GM19455 (cell line): ENCODE measurements at regions not wholly inside any gene's neighbourhood (a gene's known extent, or its start where the extent isn't known, plus 50 kb on each side); places are given as distances from the start of the nearest gene placed in this dataset.

Experiments used
- ATAC-seq: cut with Tn5 transposase; IDR thresholded peaks from one replicate; pipeline ENCODE4 v1.9.1; 2021; ENCODE audit not compliant: unreplicated experiment

DNA sequence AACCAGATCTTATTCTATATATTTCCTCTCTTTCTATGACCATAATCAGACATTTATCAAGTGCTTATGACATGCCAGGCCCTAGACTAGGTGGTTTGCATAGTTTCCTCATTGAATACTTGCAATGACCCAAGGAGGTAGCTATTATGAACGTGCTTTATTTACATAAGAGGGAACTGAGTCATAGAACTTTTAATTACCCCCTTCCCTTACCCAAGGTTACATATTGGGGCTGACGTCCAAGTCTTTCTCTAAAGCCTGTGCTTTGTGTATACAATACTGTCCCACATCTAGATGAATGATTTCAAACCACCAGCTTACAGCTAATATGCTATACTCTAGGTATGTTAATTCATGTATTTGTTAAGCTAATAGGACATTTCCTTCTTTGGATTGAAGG is 91.9 kb upstream of the NPY start:
- no peak for ATAC-seq

DNA sequence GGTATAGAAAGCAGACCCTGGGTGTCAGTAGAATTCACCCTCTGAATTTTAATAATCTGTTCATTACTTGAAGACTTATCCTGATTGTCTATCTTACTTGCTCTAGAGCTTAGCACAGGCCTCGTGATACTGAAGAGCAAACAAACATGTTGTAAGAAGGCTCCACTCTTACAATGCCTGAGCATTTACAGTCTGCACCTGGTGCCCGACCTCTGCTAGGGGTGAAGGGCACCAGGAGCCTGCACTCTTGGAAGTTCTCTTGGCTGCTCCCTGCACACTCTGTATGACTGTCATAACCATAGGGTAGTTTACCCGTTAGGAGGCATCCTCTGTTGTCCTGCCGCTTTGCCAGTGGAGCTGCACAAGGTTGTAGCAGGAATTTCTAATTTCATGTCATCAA is 91.3 kb upstream of the NPY start:
- no peak for ATAC-seq

DNA sequence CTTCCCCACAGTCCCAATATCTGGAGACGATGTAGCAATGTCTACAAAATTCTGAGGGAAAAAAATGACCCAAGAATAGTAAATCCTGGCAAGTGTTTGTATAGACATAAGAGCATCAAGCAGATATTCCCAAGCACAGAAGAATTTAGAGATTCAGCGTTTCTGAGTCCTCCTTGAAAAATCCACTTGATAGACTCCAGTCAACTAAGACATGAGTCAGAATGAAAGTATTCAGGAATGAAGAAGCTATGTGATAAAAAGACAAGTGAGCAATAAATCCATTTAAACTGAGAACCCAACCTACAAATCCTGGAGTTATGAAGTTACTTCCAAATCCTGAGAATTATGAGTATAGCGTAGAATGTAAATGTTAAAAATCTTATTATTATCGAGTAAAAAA is 86.1 kb upstream of the NPY start:
- ATAC-seq = no peak

DNA sequence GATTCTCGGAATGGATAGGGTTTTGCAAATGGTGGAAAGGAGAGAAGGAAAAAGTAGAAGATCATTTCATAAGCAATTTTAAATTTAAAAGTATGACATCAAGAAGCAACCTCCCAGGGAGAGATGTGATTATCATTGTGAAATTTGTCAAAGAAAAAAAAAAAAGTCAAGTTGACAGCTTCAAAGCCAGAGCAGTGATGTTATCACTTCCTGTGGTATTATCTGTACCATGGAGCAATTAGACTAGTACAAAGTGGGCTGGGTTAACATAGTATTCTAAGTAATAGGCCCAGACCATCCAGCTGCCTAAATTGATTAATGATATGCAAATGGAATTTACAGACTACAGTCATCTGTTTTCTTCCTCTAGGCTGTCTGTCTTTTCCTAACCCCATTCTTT is 84.0 kb upstream of the NPY start:
- no peak for ATAC-seq

DNA sequence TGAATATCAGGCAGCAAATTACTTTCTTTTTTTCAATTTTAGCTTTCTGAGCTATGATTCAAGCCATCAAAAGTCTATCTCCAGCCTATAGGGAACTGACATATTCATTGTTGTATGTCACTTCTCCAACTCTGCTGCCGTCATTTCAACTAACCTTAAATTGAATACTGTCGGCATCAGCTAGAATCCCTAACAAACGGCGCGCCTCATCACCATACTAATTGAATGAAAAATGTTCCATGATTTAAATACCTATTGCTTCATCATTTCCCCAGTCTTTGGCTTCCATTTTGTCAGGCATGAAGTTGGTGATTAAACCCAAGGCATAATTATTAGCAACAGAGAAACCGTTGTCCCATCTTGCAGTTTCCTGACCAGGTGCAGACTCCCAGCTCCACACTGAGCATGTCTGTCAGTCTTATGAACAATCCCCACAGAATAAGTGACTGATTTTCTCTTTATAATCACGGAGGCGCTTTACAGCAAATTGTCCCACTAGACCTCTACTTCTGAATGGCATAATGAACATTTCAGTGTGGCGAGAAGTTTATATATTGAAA is 83.5 kb upstream of the NPY start:
- no peak for ATAC-seq

DNA sequence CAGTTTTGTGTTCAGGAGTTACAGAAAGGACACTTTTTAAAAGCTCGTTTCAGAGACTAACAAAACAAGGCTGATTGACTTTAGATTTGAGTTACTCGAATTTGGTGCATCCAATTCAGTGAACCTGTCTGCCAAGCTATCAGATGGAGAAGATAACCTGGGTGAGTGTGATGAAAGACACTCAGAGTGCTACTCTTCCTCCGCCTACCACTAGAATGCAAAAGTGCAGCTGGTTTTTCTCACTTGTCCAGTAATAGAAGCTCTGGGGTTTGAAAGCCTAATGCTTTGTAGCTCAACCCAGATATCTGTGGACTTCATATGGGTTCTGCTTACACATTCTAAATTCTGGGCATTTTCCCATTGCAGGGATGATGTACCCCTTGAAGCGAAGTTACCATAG is 82.8 kb upstream of the NPY start:
- ATAC-seq = no peak

DNA sequence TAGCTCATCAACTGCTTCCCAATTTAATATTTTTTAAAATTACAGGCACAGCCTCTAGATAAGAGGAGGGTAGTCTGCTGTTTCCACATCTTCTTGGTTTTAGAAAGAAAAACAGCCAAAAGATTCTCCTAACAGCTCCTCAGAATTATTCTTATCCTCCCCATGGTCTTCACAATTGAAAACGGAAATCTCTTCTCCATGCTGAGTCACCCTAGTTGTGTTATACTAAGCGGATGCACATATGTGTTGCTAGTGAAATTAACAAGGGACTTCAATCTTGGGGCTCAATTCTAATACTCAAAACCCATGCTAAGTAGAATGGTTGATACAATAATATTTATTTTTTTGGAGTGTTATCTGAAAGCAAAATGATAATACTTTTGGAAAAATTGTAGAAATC is 71.9 kb upstream of the NPY start:
- ATAC-seq = no peak

DNA sequence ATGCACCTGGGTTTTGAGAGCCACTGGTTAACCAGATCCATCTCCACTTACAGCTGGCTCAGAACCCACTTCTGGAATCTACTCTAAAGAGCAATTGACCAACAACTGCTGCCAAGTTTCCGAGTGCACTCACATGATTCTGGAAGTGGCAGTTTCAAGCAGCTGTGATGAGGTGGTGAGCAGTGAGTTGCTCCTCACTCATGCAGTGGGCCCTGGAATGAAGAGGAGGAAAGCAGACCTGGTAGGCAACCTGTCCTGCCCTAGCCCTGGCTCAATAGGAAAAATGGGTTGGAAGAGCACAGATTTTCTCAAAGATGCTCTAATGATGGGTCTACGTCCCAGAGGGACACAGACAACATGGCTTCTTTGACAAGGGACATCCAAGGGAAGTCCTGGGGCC is 70.7 kb upstream of the NPY start:
- no peak for ATAC-seq

DNA sequence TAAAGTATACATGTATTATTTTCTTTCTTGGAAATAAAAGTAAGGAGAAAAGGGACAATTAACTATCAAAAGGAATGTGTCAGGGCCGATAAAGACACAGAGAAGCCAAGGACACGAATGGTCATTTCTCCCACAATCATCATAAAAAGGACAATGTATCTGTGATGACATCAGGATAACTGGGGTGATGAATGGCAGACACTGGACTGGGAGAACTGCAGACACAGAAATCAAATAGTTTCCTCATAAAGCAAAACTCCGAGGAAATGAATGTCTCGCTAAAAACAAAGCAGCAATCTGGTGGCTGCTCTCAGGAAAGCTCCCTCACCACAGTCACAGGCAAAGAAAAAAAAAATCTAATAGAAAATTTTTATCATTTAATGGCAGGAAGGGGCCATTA is 69.3 kb upstream of the NPY start:
- ATAC-seq = no peak

DNA sequence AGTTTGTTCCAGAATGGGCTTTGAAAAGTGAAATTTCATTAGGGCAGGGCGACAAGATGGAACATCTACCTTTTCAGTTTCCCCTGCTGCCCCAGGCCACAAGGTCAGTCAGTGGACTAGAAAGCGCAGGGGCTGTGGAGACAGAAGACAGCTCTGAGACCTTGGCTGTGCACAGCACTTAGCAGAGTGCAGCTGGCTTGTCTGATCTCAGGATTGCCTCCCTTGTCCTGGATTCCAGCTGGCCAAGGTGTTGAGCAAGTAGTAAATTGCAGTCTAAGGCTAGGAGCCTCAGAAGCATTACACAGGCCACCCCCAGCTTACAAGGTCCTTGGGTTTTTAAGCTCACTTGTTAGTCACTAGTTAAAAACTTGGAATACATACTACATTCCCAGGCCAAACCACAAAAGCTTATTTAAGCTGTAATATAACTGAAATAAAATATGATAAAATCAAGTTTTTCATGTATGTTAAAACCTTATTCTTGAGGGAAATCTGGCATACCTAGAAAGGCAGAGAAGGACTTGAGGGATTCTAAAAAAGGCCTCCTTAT is 67.3 kb upstream of the NPY start:
- ATAC-seq = no peak

DNA sequence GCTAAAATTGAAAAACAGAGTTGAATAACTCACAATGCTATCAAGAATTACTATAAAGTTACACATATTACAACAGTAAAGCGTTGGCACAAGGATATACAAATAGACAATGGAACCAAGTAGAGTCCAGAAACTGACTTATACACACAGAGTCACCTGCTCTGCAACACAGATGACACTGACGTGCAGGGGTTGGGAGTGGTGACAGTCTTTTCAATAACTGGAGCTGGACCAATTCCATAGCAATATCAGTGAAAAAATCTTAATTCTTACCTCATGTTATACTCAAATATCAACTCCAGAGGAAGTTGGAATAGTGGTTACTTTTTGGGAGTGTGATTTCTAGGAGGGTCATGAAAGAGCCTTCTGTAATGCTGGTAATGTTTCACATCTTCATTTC is 62.5 kb upstream of the NPY start:
- no peak for ATAC-seq

DNA sequence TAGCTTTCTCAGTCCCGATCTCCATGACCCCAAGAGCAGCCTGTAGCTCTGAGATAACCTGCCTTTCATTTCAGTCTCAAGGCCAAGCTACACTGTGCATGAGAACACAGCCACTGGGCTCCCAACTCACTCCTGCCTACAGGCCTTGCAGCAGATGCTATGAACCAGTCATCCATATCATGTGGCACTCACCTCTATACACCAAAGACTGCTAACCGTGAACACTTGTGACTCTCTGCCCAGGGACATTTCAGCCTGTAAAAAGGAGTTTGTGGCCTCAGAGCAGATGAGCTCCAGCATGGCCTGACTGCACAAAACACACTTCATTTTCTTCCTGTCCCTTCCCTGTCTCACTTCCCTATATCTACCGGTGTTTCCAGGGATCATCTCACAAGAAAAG is 56.9 kb upstream of the NPY start:
- ATAC-seq = no peak

DNA sequence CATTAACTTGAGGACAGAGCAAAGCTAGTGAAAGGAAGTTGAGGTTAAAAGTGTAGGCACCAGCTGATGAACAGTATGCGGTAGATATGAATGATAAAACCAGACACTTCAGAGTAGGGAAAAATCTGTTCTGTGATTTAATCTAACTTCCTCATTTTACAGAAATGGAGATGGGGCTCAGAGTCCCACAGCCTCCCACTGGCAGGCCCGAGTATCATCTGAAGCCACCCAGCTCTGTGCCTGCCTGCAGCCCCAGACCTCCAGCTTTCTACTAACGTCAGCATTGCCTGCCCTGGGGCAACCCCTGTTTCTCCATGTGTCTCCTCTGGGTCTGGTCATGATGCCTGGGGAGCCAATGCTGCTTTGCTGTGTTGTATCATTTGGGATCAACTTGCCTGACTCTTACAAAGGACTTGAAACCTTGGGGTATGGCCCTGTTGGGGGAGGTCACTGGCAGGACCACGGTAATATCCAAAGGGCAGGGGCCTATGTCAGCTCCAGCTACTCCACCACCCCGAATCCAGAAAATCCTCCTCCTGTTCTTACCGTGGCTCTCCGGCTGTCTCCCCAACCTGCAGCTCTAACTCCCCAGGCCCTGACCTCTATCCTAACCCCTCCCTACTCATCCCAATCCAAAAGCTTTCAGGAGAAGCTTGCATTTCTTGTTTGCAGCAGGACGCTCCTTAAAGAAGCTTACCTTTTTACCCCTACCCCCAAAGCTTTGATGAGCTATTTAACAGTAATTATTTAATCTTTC is 56.2 kb upstream of the NPY start:
- no peak for ATAC-seq

DNA sequence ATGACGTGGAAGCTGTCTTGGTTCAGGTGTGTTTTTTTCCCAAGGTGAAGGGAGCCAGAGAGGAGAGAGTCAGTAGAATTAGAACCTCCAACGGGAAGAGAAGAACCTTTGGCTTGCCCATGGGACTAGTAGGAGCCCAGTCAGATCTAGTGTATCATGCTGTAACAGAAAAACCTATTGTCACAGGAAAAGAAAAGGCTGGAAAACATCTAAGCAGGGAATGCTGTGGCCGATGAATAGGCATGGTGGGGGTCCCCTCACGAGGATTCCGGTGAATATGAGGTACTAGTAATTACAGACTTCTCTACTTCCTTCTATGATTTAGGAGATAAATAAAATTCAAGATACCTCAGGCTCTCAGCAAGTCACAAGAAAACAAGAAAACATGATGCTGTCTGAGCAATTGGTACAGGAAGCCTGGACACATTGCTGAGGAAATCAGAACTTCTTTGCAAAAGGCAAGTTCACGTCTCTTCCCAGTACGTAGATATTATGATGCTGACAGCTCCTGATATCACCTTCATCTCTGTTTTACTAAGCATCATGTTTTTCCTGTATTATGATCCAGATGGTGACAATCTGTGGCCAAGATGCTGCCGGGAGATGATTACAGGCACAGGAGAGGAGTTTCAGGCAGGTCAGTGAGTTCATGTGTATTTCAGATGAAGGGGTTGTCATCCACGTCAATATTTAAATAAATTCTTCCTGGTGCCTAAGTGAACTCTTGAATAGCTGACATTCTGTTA is 54.3 kb upstream of the NPY start:
- no peak for ATAC-seq

DNA sequence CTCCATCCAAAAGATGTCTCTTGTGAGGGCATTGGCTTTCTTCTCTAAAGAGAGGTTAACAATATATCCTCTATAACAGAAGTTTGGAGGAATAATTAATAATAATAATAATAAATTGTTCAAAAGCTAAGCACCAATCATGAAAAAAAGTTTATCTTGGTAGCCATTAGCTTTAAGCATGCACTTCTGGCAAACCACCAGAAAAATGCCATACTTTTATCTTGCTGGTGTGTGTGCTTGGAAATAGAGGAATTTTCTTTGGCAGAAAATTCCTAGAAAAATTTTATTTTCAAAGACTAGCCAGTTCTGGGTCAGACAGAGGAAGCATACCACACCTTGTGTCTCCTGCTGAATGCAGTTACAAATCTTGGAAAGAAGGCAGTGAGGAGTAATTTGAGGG is 52.5 kb upstream of the NPY start:
- no peak for ATAC-seq

DNA sequence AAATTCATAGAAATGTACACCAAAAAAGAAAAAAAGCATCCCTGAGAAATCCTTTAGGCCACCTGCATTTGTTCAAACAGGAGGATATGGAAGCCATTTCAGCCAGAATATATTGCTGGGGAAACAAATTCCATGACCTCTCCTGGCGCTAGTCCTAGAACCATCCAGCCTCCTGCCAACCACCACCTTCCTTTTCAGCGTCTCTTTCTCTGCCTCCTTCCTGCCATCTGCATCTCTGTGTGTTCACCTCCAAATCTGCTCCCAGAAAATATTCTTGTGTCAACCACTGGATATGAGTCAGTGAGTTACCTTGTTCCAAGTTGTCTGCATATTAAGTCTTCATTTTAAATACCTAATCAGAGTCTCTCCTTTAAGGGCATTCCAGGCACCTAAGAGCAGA is 50.6 kb upstream of the NPY start:
- no peak for ATAC-seq
